ENCODE measurements at regions not wholly inside any gene's neighbourhood (a gene's known extent, or its start where the extent isn't known, plus 50 kb on each side); places are given as distances from the start of the nearest gene placed in this dataset.

DNA sequence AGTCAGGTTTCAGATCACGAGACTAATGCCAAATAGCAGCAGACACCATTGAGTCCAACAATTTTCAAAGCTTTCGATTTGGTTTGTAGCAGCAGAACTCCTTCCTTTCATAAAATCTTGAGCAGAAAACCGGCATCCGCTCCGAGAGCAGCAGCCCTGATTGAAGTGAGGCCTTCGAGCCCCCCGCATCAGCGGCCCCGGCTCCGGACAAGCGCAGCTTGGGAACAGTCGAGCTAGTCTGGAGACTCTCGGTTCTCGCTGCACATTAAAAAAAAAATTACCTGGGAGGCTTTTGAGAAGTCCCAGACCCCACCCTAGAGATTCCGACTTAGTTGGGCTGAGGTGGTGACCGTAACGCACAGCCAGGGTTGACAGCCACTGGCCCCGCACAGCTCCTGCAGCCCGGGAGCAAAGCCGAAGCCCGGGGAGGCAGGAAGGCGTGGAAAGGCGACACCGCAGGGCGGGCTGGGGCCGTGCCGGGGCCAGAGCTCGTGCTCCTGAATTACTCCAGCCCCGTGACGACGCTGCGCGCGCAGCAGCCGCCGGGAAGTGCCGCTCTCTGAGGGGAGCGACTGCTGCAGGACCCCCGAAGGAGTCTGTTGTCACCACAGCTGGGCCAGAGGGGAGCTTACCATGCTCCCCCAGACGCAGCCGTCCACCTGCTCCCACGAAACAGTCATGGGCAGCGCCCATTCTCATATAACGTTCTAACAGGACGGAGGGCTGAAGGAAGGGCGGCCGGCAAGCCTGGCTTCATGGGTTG is 57.8 kb downstream of the SPATA19 start:
- DNase-seq (ENCODE audit: low spot score) = no peak

DNA sequence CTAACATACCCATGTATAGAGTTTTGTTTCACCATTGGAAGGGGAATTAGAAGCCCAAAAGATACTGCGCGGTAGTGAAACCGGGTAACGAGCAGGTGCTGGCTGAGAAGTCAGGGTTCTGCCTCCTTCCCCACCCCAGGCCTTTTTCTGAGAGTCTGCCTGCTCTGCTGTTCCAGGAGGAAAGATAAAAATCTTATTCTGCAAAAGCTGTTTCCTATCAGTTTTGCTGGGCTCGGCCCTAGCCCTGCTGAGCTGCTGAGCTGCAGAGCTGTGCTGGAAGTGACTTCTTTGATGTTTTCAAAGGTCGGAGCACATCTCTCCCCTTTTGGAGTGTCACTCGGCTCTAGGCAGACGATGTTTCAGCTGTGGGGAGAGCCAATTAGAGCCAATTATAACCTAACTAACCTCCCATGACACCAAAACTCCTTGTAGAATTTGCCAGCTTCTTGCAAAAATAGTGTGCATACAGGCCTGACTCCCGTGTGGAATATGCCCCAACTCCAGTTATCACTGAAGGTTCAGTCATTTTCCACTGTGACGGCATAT is 59.4 kb downstream of the SPATA19 start:
- DNase-seq (ENCODE audit: low spot score) = no peak

DNA sequence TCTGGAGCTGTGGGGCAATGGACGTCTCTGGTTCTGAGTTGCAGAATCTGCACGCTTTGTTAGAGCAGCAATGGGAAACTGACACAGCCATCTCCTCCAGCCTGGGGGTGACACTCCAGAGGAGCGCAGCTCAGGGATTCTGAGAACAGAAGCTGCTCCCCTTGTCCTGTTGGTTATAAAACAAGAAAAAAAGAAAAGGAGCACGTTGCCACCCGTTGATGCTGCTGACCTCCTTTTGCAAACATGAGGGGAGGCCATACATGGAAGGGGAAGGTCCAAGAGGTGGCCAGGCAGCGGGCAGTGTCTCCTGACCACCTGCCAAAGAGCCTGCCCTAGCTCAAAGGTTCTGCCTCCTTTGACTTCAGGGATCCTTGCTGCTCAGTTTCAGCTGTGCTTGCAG is 61.0 kb downstream of the SPATA19 start:
- DNase-seq (ENCODE audit: low spot score) = no peak

DNA sequence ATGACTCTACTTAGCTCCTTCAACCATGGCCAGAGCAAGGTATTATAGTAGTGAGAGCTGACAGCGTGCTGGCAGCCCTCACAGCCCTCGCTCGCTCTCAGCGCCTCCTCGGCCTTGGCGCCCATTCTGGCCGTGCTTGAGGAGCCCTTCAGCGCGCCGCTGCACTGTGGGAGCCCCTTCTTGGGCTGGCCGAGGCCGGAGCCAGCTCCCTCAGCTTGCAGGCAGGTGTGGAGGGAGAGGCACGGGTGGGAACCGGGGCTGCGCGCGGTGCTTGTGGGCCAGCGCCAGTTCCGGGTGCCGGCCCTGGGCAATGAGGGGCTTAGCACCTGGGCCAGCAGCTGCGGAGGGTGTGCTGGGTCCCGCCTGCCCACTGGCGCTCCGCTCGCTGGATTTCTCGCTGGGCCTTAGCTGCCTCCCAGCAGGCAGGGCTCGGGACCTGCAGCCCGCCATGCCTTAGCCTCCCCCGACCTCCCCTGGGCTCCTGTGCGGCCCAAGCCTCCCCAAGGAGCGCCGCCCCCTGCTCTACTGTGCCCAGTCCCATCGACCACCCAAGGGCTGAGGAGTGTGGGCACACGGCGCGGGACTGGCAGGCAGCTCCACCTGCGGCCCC is 63.1 kb downstream of the SPATA19 start:
- DNase-seq (ENCODE audit: low spot score) = no peak

DNA sequence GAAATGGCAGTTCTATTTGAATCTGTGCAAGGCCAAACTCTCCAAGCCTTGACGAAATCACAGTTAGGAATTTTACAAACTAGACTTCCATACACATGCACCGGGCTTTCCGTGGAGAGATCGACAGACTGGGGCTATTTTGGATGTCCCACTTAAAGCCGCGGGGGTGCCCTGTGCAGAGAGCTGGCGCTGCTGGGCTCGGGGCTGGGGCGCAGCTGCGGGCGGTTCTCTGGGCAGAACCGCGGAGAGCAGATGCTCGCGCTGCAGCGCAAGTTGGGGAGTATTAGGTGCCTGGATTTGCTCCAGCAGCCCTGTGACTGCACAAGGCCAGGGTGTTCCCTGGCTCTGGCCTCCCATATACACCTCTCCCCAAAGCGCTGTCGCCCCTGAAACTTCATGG is 67.2 kb downstream of the SPATA19 start:
- no peak for DNase-seq (ENCODE audit: low spot score)

DNA sequence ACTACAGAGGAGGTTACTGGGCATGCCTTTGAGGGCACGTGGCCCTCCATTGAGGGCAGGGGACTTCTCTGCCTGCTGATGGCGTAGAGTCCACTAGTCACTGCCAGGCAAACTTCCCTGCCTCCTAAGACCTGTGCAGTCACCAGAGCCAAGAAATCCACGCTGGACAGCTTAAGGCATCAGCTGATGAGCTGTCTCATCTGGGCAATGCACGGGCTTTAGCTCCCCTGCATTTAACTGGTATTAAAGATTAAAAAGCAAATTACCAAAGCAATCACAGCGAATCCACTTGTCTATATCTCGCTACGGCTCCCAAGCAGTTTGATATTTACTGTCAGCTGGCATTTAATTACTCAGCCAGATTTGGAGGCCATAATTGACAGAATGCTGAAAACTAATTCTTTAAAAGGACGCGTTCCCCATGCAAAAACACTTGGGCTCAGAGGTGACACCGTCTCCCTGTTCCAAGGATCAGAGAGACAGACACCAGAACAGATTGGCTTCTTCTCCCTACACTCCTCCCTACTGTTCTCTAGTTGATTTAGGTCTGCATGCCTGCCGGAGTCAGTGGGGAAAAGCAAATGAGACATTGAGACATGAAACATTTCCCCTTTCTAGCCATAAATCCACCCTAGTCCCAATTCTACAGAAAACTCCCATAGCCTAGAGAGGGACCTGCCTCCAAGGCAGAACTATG is 68.5 kb downstream of the SPATA19 start:
- no peak for DNase-seq (ENCODE audit: low spot score)

DNA sequence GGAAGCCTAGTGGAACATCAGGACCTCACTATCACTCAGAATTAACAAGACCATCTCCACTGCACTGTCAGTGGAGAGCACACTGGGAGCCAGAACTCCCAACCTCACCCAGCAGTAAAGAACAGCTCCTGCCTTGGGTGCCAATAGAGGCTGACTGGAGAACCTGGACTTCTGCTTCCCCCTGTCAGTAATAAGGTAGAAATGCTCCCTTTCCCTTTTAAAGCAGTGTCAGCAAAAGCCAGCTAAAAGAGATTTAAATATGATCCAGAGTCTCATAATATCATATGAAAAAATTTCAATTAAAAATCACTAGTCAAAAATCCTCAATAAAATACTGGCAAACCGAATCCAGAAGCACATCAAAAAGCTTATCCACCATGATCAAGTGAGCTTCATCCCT is 82.8 kb downstream of the SPATA19 start:
- DNase-seq (ENCODE audit: low spot score) = no peak

DNA sequence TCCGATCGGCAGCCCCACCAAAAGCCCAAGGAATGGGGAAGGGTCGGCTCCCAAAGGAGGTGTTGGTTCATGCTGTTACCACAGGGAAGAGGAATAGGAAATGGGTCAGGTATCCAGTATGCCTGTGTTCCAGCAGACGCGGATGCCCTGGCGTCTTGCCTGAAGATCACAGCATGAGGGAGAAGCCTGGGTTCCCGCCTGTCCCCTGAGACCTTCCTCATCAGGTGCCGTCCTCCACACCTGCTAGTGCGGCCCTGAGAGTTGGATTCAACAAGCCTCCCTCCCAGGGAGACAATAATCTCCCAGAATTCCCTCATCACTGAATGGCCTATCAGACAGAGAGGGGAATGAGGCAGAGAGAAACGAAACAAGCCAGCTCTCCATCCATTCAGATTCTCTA is 92.2 kb downstream of the SPATA19 start:
- no peak for DNase-seq (ENCODE audit: low spot score)

DNA sequence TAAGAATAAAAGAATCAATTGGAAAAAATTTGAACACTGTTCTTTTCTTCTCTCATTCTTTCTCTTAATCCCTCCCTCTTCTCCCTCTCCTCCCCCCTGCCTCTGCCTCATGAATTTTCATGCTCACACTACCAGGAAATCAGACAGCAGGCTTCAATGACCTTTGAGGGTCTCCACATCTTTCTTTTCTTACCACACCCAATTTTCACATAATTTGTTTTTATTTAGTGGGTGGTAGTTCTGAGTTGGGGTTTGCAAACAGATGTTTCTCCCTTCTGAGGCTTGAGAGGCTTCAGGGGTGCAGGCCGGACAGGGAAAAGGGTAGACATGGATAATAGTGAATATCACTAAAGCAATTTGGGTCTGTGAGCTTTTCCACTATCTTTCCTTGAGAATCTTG is 95.5 kb downstream of the SPATA19 start:
- DNase-seq (ENCODE audit: low spot score) = no peak

DNA sequence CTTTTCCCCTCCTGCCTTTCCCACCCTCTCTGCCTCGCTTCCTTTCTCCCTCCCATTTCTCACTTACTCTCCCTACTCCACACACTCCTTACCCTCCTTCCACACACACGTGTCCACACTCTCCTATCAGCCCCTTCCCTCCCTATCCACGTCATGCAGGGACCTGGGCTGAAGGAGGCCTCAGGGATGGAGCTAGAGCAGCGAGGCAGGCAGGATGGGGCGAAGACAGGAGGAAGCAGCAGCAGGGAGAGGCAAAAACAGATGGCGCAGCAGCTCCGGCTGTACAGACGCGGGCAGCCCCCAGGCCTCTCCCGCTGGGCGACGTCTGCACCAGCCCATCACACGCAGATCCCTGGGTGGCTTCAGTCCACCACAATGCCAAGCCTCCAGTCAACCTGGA is 97.9 kb downstream of the SPATA19 start:
- no peak for DNase-seq (ENCODE audit: low spot score)

DNA sequence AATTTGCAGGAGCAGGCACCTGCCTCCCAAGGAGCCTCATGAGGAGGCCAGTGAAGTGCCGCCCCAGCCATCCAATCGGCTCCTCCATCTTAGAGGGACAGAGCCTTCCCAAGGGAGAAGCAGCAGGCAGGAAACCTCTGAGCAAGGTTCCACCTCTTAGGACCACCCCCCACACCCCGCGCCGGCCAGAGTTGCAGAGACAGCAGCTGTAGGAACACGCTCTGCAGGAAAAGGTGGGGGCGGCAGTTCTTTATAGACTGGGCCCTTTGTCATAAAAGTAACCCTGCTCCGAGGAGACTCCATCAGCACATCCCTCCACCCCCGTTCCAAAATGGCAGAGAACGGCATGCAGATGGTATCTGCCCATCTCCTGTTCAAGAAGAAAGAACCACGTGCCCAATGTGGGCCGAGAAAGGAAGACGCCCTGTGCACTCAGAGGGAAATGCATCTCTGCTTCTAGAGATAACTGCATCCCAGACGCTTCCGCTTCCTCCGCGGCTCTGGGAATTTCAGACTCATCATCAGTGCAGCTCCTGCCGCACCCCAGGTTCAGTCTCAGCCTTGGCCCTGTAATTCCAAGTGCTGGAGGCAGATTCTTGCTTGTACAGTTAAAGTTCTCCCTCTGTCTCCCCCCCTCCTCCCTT is 98.5 kb downstream of the SPATA19 start:
- DNase-seq (ENCODE audit: low spot score) = no peak

DNA sequence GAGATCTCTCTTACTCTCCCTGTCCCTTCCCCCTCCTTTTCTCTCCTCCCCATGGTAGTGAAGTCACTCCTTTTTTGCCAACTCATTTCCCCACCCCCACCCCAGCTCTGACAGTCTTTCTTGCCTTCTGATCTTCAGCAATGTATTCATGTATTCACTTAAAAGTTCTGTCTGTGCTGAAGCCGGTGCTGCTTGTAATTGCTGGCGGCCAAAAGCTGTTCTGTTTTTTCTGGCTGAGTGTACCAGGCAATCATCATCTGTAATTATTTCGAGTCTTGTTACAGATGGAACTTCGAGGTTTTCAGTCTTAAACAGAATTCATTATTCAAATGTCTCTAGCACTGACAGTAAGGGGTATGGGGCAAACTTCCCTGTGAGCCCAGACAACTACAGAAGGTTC is 99.5 kb downstream of the SPATA19 start:
- DNase-seq (ENCODE audit: low spot score) = no peak

DNA sequence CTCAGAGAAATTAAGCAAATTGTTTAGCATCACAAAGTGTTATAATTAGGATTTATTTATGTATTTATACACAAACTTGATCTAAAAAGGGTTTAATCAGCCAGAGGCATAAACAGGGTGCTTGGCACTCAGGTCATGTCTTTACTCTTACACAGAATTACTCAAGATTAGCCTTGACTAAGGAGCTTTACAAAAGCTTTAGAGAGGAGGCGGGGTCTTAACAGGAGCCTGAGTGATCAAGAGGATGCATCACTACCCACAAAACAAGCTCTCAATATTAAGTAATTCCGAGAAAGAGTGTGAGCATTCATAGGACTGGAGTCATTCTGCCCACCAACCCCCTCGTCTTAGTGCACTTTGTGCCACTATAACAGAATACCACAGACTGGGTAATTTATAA is 103.0 kb downstream of the SPATA19 start:
- no peak for DNase-seq (ENCODE audit: low spot score)

DNA sequence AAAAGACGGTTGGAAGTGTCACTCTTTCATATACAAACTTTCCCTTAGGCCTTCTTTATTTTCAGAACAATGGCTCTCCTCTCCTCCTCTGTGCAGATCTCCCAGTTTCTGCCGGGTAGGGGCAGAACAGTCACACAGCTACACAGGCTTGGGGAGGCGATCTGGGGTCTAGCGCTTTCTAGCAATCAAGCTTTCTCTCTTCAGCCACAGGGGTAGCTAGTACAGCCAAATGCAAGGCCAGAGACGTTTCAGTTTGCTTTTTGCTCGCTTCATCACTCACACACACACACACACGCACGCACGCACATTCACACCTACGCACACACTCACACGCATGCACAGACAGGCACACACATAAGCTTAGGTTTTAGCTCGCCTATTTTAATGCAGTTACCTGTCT is 104.3 kb downstream of the SPATA19 start:
- DNase-seq (ENCODE audit: low spot score) = no peak

DNA sequence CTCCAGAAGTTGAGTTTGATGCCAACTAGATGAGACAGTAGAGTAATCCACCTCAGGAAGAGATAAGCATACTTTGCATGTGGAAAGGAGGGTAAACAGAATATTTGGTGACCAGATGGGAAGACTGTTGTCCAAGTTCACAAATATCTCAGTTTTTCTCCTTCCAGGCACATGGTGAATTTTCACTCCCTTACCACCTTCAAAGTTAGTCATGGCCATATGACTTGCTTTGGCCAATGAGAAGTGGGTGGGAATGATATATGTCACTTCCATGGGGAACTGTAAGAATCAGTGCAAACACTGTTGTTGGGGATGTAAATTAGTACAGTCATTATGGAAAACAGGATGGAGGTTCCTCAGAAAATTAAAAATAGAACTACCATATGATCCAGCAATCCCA is 105.8 kb downstream of the SPATA19 start:
- DNase-seq (ENCODE audit: low spot score) = no peak

DNA sequence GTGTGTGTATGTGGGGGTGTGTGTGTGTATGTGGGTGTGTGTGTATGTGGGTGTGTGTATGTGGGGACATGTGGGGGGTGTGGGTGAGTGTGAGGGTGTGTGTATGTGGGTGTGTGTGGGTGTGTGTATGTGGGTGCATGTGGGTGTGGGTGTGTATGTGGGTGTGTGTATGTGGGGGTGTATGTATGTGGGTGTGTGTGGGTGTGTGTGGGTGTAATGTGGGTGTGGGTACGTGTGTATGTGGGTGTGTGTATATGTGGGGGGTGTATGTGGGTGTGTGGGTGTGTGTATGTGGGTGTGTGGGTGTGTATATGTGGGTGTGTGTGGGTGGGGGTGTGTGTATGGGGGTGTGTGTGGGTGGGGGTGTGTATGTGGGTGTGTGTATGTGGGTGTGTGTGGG is 106.7 kb downstream of the SPATA19 start:
- DNase-seq (ENCODE audit: low spot score) = no peak

DNA sequence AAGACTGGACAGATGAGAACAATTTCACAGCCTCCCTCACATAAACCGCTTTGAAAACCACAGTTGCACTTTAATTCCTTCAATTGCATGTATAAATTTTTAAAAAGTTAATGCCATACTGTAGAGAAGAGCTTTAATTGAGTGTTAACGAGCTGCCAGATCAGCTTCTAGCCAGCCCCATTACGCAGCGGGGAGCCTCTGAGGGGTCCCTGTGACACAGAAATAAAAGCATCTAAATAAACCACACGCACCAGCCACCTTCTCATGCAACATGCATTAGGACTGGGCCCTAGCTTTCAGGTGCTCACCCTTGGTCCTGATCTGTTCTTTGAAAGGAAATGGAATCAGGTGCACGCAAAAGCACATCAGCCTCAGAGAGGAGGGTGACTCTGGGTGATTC is 111.7 kb downstream of the SPATA19 start:
- DNase-seq (ENCODE audit: low spot score) = no peak

DNA sequence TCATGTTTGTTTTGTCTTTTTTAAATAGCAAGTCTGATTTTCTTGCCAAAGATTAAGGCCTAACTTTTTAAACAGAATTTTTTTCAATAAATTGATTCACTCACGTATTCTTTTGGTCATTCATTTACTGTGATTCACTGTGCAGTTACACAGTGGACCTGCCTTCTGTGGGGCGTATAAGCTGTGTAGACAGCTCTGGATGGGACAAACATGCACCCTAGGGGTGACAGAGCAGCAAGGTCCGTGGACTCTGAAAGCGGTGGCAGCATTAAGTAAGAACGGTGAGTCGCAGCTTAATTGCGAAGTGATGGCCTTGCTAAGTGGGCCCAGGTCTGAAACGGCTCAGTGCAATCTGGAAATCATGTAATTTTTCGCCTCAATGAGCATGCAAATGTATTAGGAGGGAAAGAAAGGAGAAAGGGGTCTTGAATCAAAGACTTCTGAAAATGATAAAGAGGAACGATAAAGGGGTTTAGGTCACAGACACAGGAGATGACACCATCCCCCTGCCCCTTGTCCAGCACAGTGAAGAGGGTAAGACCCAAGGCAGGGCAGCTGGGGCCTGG is 113.1 kb downstream of the SPATA19 start:
- DNase-seq (ENCODE audit: low spot score) = no peak

DNA sequence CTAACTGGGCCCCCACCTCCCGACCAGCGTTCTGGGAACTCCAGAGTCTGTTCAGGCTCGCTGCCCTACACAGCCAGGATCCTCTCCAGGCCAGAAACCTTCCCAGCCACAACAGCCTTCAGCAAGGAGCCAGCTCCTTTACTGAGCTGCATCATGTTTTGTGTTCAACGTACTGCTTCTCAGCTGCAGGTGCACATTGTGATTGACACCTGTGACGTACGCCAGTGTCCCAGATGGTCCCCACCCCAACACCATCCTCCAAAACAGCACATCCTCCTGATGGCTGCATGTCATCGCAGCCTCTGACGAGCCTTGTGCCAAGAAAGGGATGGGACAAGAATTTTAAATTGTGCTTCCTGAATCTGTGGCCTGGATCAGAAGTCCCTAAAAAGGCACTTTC is 117.5 kb downstream of the SPATA19 start:
- DNase-seq (ENCODE audit: low spot score) = no peak

DNA sequence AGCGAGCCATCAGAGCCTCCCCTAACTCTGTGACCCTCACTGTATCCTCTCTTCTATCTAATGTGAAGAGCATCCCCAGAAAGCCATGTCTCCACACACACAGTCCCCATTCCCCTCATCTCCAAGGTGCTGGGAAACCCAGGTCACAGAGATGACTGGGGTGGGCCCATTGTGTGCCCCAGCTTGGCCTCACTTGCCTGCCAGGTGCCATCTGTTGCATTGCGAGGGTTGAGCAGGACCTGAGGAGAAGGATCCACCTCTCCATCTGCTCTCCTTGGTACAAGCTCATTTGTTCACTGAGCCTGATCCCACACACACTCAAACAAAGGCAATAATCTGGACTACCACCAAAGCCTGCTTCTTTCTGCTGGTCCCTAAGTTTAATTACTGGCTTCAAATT is 118.8 kb downstream of the SPATA19 start:
- DNase-seq (ENCODE audit: low spot score) = no peak

DNA sequence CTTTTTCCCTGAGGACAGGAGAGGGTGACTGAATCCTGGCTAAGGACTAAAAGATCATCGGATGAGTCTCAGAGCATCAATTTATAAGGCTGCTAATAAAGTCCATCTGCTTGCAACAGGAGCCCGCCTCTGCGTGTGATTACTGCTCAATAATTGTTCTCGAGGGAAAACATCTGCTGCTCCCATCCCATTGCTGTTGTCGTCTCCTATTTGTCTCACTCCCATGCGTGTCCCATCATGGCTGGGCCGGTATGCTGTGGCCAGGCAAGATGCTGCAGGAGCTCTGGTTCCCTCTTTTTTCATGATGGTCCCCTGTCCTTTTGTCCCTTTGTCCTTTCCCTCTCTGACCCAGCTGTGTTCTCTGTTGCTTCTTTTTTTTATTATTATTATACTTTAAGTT is 121.2 kb downstream of the SPATA19 start:
- no peak for DNase-seq (ENCODE audit: low spot score)

DNA sequence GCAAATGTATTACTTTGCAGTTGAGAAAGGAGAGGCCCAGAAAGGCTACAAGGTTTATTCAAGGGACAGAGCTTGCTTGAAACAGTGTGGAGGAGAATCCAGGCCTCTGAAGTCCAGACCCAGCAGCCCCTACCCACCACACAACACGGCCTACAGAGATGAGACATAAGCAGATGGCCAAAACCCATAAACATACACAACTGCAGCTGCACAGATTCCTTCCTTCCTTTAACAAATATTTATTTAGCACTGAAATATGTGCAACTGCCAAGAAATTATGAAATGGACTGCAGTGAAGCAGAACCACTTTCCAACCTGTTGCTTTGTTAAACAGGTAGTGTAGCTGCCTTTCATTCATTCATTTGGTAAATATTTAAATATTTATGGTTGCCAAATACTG is 122.3 kb downstream of the SPATA19 start:
- DNase-seq (ENCODE audit: low spot score) = no peak
